HEK293T (cell line): ENCODE measurements at regions not wholly inside any gene's neighbourhood (a gene's known extent, or its start where the extent isn't known, plus 50 kb on each side); places are given as distances from the start of the nearest gene placed in this dataset.

Experiments used
- ARNT ChIP-seq: fragments of 450-650 bp; IDR thresholded peaks from 2 replicates; pipeline ENCODE4 v1.6.1; 2017; ENCODE audit warnings: mild to moderate bottlenecking
- BHLHE40 ChIP-seq: fragments of 450-650 bp; IDR thresholded peaks from 2 replicates; pipeline ENCODE4 v1.6.1; 2016; ENCODE audit warnings: mild to moderate bottlenecking, moderate library complexity, borderline replicate concordance
- CTBP1 ChIP-seq: fragments of 450-650 bp; IDR thresholded peaks from 2 replicates; pipeline ENCODE4 v1.6.1; 2016; ENCODE audit warnings: borderline replicate concordance
- FOXA1 ChIP-seq: fragments of 450-650 bp; IDR thresholded peaks from 2 replicates; pipeline ENCODE4 v1.6.1; 2016; ENCODE audit warnings: mild to moderate bottlenecking
- FOXK2 ChIP-seq: fragments of 450-650 bp; IDR thresholded peaks from 2 replicates; pipeline ENCODE4 v1.6.1; 2016; ENCODE audit warnings: mild to moderate bottlenecking
- FOXM1 ChIP-seq: fragments of 450-650 bp; IDR thresholded peaks from 2 replicates; pipeline ENCODE4 v1.6.1; 2017; ENCODE audit warnings: mild to moderate bottlenecking, borderline replicate concordance
- HDGF ChIP-seq: fragments of 450-650 bp; IDR thresholded peaks from 2 replicates; pipeline ENCODE4 v1.6.1; 2017; ENCODE audit warnings: antibody characterized with exemption, borderline replicate concordance
- LEF1 ChIP-seq: fragments of 450-650 bp; IDR thresholded peaks from 2 replicates; pipeline ENCODE4 v1.6.1; 2017; ENCODE audit warnings: mild to moderate bottlenecking, borderline replicate concordance
- SP1 ChIP-seq: fragments of 450-650 bp; IDR thresholded peaks from 2 replicates; pipeline ENCODE4 v1.6.1; 2017
- SUZ12 ChIP-seq: fragments of 450-650 bp; IDR thresholded peaks from 2 replicates; pipeline ENCODE4 v1.6.1; 2016; ENCODE audit warnings: mild to moderate bottlenecking
- ZNF384 ChIP-seq: fragments of 450-650 bp; IDR thresholded peaks from 2 replicates; pipeline ENCODE4 v1.6.1; 2016
- TF ChIP-seq, protein P1 (sequence below): fragments of 450-650 bp; IDR thresholded peaks from 2 replicates; pipeline ENCODE4 v1.6.1; 2016

DNA sequence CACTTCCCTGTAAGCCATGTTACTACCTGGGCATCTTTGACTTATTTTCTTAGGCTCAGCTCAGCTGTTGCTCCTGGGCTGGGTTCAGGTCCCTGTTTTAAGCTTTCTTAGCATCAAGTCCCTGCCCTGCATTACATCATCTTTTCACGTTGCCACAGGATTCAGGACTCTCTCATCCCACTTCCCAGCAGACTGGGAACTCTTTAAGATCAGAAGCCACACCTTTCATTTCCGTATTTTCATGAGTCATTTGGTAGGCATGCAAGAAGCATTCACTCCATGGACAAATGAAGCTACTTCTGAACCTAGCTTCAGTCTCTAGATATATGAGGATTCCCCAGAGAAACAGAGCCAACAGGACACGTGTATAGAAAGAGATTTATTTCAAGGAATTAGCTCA, 726.8 kb downstream of the VRK1 start:
- TF ChIP-seq SP1, result no peak
- TF ChIP-seq, protein P1, sequence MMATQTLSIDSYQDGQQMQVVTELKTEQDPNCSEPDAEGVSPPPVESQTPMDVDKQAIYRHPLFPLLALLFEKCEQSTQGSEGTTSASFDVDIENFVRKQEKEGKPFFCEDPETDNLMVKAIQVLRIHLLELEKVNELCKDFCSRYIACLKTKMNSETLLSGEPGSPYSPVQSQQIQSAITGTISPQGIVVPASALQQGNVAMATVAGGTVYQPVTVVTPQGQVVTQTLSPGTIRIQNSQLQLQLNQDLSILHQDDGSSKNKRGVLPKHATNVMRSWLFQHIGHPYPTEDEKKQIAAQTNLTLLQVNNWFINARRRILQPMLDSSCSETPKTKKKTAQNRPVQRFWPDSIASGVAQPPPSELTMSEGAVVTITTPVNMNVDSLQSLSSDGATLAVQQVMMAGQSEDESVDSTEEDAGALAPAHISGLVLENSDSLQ, result no peak
- TF ChIP-seq BHLHE40, result no peak
- no peak for TF ChIP-seq ZNF384
- no peak for TF ChIP-seq ARNT
- no peak for TF ChIP-seq SUZ12
- TF ChIP-seq FOXK2, result no peak
- no peak for TF ChIP-seq CTBP1
- TF ChIP-seq FOXM1, result no peak
- no peak for TF ChIP-seq FOXA1
- no peak for TF ChIP-seq LEF1
- TF ChIP-seq HDGF, result no peak
